OCI-M2 (cell line): ENCODE measurements at regions not wholly inside any gene's neighbourhood (a gene's known extent, or its start where the extent isn't known, plus 50 kb on each side); places are given as distances from the start of the nearest gene placed in this dataset.
"Not testable (repeated sequence)": the region's sequence is repeated elsewhere in the genome, so short reads cannot be mapped to it uniquely, and the experiment has no call there.

Experiments
- DNase-seq: peaks from one replicate; lab custom pipeline; 2025; ENCODE audit not compliant: unreplicated experiment; lab: John Stamatoyannopoulos, UW

DNA sequence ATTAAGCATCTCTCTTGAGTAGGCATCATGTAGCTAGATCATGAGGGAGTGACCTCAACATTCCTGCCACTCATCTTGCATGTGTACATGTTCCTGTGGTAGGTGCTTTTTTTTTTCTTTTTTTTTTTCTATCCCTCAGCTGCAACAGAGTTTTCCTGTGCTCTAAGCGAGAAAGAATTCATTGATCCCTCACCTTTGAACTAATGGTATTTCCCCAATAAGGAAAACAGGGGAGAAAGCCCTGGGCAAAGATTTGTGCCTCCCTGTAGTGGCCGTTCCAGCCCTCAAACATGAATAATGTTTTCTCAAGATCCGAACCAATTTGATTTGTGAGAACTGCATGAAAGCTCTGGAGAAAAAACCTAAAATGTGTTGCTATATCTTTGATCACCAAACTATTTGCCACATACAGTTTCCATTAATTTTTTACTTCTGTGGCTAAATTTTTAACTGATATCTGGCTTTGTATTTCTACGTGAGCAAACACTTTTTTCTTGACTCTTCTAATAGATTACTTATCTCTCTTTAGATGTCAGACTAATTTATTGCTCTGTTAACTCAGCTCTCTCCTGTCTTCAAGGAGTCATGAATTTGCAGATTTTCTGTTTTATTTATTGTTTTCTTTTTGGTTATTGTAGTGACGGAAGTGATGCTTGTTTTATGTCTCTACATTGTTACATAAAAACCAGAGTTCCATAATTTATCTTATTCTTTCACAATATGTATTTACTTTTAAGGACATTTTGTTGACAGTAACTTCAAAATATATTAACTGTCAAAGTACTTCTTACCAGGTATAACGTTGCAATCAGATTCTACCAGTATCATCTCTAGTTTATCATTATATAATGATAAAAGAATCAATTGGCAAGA is 1396.5 kb downstream of the OTOL1 start:
- DNase-seq = no peak

DNA sequence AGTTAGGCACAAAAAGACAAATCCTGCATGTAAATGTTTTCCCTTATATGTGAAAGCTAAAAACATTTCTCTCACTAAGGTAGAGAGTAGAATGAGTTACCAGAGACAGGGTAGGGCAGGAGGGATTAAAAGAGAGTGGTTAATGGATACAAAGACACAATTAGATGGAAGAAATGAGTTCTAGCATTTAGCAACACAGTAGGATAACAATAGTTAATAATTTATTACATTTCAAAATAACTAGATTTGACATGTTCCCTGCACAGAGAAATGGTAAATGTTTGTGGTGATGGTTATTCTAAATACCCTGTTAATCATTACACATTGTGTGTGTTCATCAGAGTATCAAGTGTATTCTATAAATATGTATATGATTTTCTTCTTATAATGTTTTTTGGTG is 1400.7 kb downstream of the OTOL1 start:
- DNase-seq = no peak

DNA sequence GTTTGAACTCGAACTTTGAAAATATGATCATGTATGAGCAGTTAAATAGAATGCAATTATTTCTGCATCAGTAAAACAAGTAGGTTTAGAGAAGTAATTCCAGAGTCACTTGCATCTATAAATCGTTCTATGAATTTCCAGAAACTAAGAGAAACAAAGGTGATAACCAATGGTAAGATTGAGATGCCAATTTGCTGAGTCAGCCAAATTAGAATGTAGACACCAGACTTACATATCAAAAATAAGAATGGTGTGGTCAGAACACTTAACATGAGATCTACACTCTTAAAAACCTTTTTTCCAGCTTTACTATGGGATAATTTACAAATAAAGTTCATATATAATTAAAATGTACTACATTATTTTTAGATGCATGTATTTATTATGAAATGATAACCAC is 1435.9 kb downstream of the OTOL1 start:
- no peak for DNase-seq

DNA sequence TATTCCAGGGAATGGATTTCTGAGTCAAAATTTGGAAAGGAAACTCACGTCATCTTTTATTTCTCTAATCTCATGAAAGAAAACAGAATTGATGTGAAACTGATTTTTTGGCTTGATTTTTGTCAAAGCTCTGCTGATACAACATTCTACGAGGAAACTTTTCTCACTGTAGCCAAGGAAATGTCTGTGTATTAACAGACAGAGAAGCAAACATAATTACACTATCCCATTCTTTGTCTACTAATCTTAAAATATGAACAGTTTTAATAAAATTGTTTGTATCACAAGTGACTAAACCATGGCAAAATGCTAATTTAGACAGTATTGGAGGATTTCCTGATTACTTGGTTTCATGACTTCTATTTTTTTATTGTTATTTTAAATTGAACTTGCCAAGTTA is 1437.0 kb downstream of the OTOL1 start:
- no peak for DNase-seq

DNA sequence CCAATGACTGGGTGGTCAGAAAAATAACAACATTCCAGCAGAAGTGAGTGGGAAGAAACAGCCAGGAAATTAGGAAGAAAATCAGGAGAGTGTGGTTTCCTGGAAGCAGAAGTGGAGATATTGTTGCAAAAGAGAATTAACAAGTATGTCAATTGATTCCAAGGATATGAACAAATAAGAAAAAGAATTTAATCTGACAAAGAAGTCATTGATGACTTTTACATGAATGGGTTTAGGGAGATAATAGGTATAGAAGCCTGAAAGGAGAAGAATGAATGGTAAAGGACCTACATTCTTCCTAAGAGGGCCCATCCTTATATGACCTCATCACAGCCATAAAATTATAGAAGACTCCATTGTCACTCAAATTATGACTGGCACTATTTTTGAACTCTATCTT is 1440.1 kb downstream of the OTOL1 start:
- no peak for DNase-seq

DNA sequence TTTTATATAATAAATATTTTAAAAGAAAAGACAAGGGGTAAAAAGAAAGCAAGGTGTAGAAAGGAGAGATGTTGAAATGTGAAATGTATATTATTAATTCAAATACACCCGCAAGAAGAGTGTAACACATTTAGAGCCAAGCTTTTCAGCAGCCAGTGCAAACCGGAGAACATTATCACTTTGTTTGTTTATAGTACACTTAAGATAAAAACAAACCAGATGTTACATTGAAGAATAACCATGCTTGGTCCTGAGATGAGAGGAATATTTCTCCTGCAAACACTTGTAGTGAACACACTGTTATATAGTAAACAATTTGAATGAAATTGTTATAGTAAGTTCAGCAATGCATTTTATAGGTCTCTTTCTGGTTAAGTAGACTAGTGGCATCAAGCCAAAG is 1441.5 kb downstream of the OTOL1 start:
- no peak for DNase-seq

DNA sequence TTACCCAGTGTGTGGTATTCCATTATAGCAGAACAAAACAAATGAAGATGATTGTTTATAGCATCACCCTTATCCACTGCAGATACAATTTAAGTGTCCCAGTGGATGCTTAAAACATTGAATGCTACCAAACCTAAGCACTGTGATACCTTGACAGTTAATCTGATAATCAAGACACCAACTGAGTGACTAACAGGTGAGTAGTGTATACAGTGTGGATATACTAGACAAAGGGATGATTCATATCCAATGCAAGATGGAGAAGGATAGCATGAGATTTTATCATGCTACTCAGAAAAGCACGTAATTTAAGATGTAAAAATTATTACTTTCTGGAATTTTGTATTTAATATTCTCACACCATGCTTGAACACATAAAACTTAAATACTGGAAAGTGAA is 1449.0 kb downstream of the OTOL1 start:
- no peak for DNase-seq

DNA sequence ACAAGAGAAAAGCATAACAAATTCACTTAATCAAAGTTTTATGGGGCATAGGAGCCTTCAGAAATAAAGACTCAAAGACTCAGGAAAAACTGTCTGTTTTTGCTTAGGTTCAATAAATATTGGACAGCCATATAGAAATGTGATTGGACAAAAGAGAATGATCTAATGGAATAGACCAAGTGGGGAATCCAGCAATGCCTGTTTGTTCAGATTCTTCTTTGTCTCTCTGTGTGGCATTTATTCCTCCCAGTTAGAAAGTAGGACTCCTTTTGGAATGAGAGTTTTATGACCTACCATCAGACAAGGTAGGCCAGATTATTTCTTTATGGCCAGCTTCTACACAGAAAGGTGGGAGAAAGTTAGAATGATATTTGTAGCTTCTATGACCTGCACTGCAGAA is 1460.1 kb downstream of the OTOL1 start:
- no peak for DNase-seq

DNA sequence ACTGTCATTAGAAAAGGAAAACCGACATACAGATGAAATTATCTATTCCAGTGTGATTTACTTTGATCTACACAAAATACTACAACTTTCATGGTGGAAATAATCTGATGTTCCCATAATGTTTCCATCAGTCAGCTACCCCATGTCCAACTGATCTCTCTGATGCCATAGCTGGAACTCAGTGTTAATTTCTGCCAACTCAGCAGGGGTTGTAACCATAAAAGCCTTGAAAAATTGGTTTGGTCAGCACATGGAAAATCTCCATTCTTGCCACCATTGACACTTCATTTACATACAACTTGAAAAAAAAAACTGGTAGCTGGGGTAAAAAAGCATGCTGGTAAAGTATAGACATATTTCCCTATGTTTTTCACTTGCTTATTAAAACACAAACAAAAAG is 1463.7 kb downstream of the OTOL1 start:
- DNase-seq = no peak

DNA sequence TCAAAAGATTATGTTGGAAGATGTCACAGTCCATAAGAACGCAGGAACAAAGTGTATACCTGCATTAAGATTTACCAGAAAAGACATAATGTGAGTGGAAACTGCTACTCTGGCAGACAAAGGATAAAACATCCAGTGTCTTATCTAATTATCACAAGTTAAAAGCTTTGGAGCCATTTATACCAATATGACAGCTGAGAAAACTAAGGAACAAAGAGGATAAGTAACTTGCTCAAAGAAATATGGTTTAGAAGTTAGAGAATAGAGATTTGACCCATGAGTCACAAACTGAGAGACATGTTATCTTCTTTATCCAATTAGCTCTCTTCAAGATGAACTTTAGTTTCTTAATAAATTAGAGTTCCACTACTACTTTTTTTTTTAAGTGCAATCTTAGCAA is 1473.7 kb downstream of the OTOL1 start:
- no peak for DNase-seq

DNA sequence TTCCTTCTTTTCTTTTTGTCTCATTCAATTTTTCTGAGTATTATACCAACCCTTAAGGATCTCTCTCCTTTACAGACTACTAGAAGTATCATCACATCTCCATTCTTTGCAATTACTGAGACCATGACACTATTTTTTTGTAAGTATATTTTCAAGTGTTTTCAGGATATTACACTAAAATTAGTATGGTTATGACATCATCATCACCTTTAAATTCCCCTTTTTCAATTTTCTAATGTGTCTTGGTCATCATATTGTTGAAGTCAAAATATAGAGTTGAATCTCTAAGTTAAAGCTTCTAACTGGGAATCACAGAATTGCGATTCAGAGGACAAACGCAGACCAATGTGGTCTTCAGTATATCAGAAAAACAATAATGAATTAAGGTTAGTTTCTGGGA is 1475.1 kb downstream of the OTOL1 start:
- no peak for DNase-seq

DNA sequence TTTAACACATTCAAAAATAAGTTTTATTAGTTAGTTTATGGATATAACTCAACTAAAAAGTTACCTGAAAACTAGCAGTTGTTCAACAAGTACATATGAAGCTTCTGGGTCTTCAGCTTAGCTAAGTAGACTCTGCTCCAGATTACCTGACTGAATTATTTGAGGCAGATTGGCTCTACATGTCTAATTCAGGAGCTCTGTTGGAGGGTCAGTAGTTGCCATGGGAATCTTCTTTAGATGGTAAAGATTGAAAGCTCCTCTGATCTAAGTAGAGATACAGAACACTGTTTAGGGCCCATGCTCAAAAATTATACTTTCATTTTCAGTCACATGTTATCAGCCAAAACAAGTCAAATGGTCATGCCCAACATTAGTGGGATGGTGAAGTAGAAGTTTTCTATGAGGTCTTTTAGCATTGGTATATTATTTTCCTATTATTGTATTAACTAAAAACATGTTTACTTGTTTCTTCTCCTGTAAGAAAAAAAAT is 1476.9 kb downstream of the OTOL1 start:
- no peak for DNase-seq

DNA sequence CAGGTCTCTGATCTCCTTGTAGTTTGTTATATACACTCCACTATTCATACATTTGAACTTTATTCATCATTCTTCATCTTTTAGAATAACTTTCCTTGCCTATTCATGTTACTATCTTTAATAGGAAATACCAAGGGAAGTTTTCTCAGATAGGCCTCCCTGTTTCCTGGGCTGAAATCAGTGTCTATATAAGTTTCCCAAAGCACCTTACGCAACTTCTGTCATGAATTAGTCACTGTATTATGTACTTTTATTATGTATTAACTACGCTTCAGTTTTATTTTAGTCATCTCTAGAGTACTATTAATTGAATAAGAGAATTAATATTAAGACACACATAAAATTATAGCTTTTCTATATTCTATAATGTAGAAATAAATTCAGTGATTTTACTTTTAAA is 1481.5 kb downstream of the OTOL1 start:
- DNase-seq = no peak

DNA sequence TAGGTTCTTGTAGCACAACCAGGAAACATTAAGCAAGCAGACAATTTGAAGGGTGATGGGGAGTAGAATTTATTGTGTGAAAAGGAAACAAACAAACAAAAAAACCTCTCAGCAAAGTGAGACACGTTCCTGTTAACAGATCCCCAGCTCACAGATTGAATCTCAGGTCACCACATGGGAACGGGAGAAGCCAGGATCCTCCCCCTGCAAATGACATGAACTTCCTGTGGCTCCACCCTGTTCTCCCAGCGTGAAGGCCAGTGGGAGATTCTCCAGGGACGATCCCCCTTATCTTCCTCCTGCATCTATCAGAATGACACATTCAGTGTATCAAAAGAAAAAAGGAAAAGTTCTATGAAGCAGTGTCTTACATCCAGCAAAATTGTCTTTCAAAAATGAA is 1488.1 kb downstream of the OTOL1 start:
- no peak for DNase-seq

DNA sequence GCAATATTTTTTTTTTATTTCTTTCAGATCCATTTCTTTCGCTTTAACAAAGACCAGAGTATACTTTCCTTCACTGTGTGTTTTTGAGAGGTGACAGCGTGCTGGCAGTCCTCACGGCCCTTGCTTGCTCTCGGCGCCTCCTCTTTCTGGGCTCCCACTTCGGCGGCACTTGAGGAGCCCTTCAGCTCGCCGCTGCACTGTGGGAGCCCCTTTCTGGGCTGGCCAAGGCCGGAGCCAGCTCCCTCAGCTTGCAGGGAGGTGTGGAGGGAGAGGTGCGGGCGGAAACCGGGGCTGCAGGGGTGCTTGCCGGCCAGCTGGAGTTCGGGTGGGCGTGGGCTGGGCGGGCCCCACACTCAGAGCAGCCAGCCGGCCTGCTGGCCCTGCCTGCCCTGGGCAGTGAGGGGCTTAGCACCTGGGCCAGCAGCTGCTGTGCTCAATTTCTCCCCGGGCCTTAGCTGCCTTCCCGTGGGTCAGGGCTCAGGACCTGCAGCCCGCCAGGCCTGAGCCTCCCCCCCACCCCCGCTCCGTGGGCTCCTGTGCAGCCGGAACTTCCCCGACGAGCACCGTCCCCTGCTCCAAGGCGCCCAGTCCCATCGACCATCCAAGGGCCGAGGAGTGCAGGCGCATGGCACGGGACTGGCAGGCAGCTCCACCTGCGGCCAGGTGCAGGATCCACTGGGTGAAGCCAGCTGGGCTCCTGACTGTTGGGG is 1490.6 kb downstream of the OTOL1 start:
- DNase-seq = not testable (repeated sequence)

DNA sequence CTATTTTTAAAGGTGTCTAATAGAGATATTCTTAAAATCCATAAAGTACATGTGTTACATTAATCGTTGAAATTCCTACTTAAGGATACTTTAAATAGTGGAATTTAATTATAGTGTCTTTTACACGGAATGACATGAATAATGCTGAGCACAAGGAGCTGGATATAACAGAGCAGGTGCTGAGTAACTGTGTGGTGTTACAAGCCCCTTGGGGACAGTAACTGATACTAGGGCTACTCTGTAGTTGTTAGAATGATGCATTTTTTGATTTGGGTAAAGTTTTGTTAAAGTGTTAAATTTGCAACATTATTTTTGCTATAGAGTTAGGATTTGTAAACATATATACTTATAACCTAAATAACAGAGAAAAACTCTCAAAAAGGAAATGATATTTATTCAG is 1496.1 kb downstream of the OTOL1 start:
- DNase-seq = no peak

DNA sequence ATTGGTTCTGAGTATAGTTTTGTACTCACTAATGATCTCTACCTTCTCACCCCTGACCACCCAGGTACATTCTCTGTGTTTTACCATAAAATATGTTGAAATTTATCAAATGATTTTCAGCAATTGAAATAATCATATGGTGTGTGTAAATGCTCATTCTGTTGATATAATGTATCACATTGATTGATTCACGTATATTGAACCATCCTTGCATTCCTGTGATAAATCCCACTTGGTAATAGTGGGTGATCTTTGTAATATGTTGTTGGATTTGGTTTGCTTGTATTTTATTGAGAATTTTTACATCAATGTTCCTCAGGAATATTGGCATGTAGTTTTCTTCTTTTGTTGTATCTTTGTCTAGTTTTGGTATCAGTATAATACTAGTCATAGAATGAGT is 1497.6 kb downstream of the OTOL1 start:
- no peak for DNase-seq

DNA sequence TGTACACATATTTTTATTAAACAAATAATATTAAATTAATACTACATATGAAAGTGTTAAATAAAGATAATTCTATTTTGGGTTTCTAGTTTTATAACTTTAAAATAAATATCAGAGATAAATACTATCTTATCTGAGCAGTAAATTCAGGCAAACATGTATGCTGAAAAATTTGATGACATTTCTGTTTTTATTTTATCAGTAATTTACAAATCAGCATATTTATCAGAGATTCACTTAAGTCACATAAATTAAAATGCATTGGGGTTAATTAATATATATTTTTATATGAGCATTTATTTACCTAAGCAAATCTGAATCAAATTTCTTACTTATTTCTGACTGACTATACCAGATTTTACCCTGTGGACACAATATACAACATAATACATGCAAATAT is 1499.8 kb downstream of the OTOL1 start:
- no peak for DNase-seq

DNA sequence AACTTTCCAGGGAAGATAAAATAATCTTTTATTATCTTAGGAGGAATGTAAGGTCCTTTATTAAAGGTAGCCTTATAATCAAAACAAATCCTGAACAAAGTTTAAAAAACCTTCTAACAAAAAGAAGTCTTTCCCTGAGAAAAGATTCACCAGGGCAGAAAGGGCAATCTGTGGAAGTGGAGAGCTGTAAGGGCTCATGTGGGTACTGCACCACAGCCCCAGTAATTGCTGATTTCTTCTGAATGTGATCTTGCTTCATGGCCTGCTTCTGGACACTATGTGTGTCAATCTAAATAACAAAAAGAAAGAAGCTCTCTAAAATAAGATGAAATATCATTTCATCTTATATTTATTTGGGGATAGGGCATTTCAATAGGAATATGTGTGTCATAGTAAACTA is 1501.6 kb downstream of the OTOL1 start:
- no peak for DNase-seq

DNA sequence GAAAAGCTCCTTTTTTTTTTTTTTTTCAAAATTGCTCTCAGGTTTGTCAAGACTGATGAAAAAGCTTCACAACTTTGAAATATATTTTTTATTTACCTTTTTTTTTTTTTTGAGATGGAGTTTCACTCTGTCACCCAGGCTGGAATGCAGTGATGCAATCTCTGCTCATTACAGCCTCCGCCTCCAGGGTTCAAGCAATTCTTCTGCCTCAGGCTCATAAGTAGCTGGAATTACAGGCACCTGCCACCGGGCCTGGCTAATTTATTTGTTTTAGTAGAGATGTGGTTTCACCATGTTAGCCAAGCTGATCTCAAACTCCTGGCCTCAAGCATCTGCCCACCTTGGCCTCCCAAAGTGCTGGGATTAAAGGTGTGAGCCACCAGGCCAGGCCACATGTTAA is 1515.0 kb downstream of the OTOL1 start:
- DNase-seq = no peak

DNA sequence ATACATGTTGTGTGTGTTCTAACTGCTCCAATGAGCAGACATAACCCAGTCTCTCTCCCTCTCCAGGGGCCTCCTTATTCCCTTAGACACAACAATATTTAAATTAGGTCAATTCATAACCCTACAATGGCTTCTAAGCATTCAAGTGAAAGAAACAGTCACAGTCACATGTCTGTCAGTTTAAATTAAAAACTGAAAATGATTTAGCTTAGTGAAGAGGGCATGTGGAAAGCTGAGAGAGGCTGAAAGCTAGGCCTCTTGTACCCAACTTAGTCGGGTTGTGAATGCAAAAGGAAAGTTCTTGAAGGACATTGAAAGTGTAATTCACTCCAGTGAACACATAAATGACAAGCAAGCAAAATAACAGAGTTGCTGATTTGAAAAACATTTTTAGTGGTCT is 1519.6 kb downstream of the OTOL1 start:
- DNase-seq = no peak

DNA sequence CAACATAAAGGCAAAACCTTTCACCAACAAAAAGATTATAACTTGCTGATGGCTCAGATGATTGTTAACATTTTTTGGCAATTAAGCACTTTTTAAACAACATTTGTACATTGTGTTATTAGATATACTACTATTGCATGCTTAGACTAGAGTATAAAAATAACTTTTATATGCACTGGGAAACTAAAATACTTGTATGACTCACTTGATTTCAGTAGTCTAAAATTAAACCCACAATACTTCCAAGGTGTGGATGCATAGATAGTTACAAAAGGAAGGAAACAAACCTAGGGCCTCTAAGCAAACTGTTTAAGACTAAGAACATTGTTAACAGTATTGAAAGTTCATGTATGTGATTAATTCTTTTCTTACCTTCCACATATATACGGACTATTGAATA is 1521.5 kb downstream of the OTOL1 start:
- no peak for DNase-seq
